ENCODE measurements at regions not wholly inside any gene's neighbourhood (a gene's known extent, or its start where the extent isn't known, plus 50 kb on each side); places are given as distances from the start of the nearest gene placed in this dataset.

- H4K20me1 ChIP-seq (ENCODE audit: insufficient read depth, low read length): no peaks in the 10 kb centered on the region
- H3K9me2 ChIP-seq (ENCODE audit: low read depth, low read length): no peaks in the 10 kb centered on the region
- H3K4me2 ChIP-seq (ENCODE audit: low read length): peak overlapping the region; percentile 8; the same call in 1 of the 2 replicates
- TF ChIP-seq, protein P1, sequence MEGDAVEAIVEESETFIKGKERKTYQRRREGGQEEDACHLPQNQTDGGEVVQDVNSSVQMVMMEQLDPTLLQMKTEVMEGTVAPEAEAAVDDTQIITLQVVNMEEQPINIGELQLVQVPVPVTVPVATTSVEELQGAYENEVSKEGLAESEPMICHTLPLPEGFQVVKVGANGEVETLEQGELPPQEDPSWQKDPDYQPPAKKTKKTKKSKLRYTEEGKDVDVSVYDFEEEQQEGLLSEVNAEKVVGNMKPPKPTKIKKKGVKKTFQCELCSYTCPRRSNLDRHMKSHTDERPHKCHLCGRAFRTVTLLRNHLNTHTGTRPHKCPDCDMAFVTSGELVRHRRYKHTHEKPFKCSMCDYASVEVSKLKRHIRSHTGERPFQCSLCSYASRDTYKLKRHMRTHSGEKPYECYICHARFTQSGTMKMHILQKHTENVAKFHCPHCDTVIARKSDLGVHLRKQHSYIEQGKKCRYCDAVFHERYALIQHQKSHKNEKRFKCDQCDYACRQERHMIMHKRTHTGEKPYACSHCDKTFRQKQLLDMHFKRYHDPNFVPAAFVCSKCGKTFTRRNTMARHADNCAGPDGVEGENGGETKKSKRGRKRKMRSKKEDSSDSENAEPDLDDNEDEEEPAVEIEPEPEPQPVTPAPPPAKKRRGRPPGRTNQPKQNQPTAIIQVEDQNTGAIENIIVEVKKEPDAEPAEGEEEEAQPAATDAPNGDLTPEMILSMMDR (IDR thresholded peaks at IDR 0.05; ENCODE audit: low read length): peak; percentile 40; the same call in 1 of the 2 replicates
- TF ChIP-seq EZH2 (IDR thresholded peaks at IDR 0.05; ENCODE audit: borderline replicate concordance, low read length): no peak
- H3K36me3 ChIP-seq (ENCODE audit: insufficient read depth, low read length): no peaks in the 10 kb centered on the region
- H3K27me3 ChIP-seq (ENCODE audit: insufficient read depth, low read length): no peaks in the 10 kb centered on the region
- H3K4me1 ChIP-seq (ENCODE audit: insufficient read depth, low read length, severe bottlenecking): peaks cover 55% of the 10 kb centered on the region
- H3F3A ChIP-seq (ENCODE audit: insufficient read depth, low read length): no peaks in the 10 kb centered on the region
- H2AFZ ChIP-seq (ENCODE audit: low read length): no peak overlapping the region
- H3K27ac ChIP-seq (ENCODE audit: low read depth, low read length, poor library complexity, severe bottlenecking): peak overlapping the region; percentile 51
- H3K79me2 ChIP-seq (ENCODE audit: insufficient read depth, low read length): no peaks in the 10 kb centered on the region
- H3K9ac ChIP-seq (ENCODE audit: low read length): no peak overlapping the region; the same call in 1 of the 2 replicates
- no peak overlapping the region for H3K4me3 ChIP-seq (ENCODE audit: low read depth, low read length, poor library complexity, severe bottlenecking)
- no peaks in the 10 kb centered on the region for H3K9me3 ChIP-seq (ENCODE audit: low read length)
Observed at GRCh38 chr13:73998631-73999030, 135.6 kb downstream of the KLF12 start.

DNA sequence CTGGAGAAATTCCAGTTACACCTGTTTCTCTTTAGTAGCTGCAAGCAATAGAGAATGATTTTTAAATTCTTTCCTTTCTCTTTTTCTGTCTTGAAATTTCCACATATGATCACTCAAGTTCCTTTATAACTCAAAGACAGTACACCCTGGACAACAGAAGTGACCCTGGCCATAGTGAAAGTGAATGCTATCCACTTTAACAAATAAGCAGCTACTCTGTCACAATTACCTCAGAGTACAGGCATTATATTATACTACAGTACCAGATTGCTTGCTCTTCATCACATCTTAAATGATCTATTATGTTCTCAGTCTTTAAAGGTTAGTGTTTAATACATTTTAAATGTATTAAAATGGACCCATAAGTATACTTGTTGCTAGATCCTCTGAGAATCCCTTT, 136.2 kb downstream of the KLF12 start:
- H3F3A ChIP-seq (ENCODE audit: insufficient read depth, low read length): no peaks in the 10 kb centered on the region
- no peaks in the 10 kb centered on the region for H3K9me2 ChIP-seq (ENCODE audit: low read depth, low read length)
- H3K9me3 ChIP-seq (ENCODE audit: low read length): no peaks in the 10 kb centered on the region
- peaks cover 62% of the 10 kb centered on the region for H3K4me1 ChIP-seq (ENCODE audit: insufficient read depth, low read length, severe bottlenecking)
- H3K9ac ChIP-seq (ENCODE audit: low read length): no peak overlapping the region; the same call in 1 of the 2 replicates
- no peaks in the 10 kb centered on the region for H4K20me1 ChIP-seq (ENCODE audit: insufficient read depth, low read length)
- no peaks in the 10 kb centered on the region for H3K36me3 ChIP-seq (ENCODE audit: insufficient read depth, low read length)
- H3K4me2 ChIP-seq (ENCODE audit: low read length): no peak overlapping the region
- H3K27me3 ChIP-seq (ENCODE audit: insufficient read depth, low read length): no peaks in the 10 kb centered on the region
- H2AFZ ChIP-seq (ENCODE audit: low read length): no peak overlapping the region
- H3K79me2 ChIP-seq (ENCODE audit: insufficient read depth, low read length): no peaks in the 10 kb centered on the region
- no peak for TF ChIP-seq EZH2 (IDR thresholded peaks at IDR 0.05; ENCODE audit: borderline replicate concordance, low read length)
- TF ChIP-seq, protein P1 (IDR thresholded peaks at IDR 0.05; ENCODE audit: low read length): no peak
- no peak overlapping the region for H3K4me3 ChIP-seq (ENCODE audit: low read depth, low read length, poor library complexity, severe bottlenecking)
- peak overlapping the region; percentile 51 for H3K27ac ChIP-seq (ENCODE audit: low read depth, low read length, poor library complexity, severe bottlenecking)

GRCh38 chr13:73996569-73996968, 137.6 kb downstream of the KLF12 start:
- Histone ChIP-seq H3K4me2 (ENCODE audit: low read length) (no peak overlapping the region), H2AFZ (ENCODE audit: low read length) (no peak overlapping the region), H3K9me2 (ENCODE audit: low read depth, low read length) (no peaks in the 10 kb centered on the region), H3K4me1 (ENCODE audit: insufficient read depth, low read length, severe bottlenecking) (peaks cover 76% of the 10 kb centered on the region), H3K27me3 (ENCODE audit: insufficient read depth, low read length) (no peaks in the 10 kb centered on the region), H4K20me1 (ENCODE audit: insufficient read depth, low read length) (no peaks in the 10 kb centered on the region), H3K9me3 (ENCODE audit: low read length) (no peaks in the 10 kb centered on the region), H3K4me3 (ENCODE audit: low read depth, low read length, poor library complexity, severe bottlenecking) (no peak overlapping the region), H3K79me2 (ENCODE audit: insufficient read depth, low read length) (no peaks in the 10 kb centered on the region), H3K27ac (ENCODE audit: low read depth, low read length, poor library complexity, severe bottlenecking) (no peak overlapping the region), H3F3A (ENCODE audit: insufficient read depth, low read length) (0 out of 2 replicates have a peak, but pooled peaks cover 2% of the 10 kb centered on the region), H3K36me3 (ENCODE audit: insufficient read depth, low read length) (no peaks in the 10 kb centered on the region), H3K9ac (ENCODE audit: low read length) (no peak overlapping the region)
- TF ChIP-seq, protein P1 (IDR thresholded peaks at IDR 0.05; ENCODE audit: low read length): no peak
- no peak for TF ChIP-seq EZH2 (IDR thresholded peaks at IDR 0.05; ENCODE audit: borderline replicate concordance, low read length)
